Thyroid gland (tissue), 4 donors: ENCODE measurements at regions not wholly inside any gene's neighbourhood (a gene's known extent, or its start where the extent isn't known, plus 50 kb on each side); places are given as distances from the start of the nearest gene placed in this dataset.

ENCODE experiments used
- CTCF ChIP-seq, 6 experiments: fragments of 200-600 bp in 3 of 6; fragments of 450-650 bp in 3 of 6; sonication (generic) in 3 of 6; IDR thresholded peaks; one replicate each; pipeline ENCODE4 v1.5.1; 2016 to 2019; ENCODE audit warnings: antibody characterized with exemption in 6 of 6, mild to moderate bottlenecking in 2 of 6, inconsistent platforms in 1 of 6, moderate library complexity in 1 of 6
- POLR2A ChIP-seq, 2 donors: fragments of 450-650 bp; IDR thresholded peaks; one replicate each; pipeline ENCODE4 v1.6.1; 2017; ENCODE audit warnings: antibody characterized with exemption in 2 of 2, mild to moderate bottlenecking in 2 of 2, moderate library complexity in 1 of 2

- no peak for TF ChIP-seq CTCF (IDR thresholded peaks at IDR 0.05)
- TF ChIP-seq POLR2A (IDR thresholded peaks at IDR 0.05), result no peak
These were observed 115.7 kb downstream of the BEGAIN start for GRCh38 chr14:100471441-100472093.
